ENCODE measurements at regions not wholly inside any gene's neighbourhood (a gene's known extent, or its start where the extent isn't known, plus 50 kb on each side); places are given as distances from the start of the nearest gene placed in this dataset.

- TF ChIP-seq, protein P1, sequence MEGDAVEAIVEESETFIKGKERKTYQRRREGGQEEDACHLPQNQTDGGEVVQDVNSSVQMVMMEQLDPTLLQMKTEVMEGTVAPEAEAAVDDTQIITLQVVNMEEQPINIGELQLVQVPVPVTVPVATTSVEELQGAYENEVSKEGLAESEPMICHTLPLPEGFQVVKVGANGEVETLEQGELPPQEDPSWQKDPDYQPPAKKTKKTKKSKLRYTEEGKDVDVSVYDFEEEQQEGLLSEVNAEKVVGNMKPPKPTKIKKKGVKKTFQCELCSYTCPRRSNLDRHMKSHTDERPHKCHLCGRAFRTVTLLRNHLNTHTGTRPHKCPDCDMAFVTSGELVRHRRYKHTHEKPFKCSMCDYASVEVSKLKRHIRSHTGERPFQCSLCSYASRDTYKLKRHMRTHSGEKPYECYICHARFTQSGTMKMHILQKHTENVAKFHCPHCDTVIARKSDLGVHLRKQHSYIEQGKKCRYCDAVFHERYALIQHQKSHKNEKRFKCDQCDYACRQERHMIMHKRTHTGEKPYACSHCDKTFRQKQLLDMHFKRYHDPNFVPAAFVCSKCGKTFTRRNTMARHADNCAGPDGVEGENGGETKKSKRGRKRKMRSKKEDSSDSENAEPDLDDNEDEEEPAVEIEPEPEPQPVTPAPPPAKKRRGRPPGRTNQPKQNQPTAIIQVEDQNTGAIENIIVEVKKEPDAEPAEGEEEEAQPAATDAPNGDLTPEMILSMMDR (conservative IDR thresholded peaks at IDR 0.05; ENCODE audit: low read depth, low read length): no peak
- no peak for TF ChIP-seq EZH2 (IDR thresholded peaks at IDR 0.05; ENCODE audit: borderline replicate concordance, low read depth, low read length, poor library complexity, severe bottlenecking)
Observed at GRCh38 chr7:9598411-9598810, 1165.0 kb downstream of the NXPH1 start.
